Left lung (tissue), 4 donors: ENCODE measurements at regions not wholly inside any gene's neighbourhood (a gene's known extent, or its start where the extent isn't known, plus 50 kb on each side); places are given as distances from the start of the nearest gene placed in this dataset.
A peak's percentile ranks its signal among the peaks of the same experiment; 100 is the strongest.
"Not testable (repeated sequence)": the region's sequence is repeated elsewhere in the genome, so short reads cannot be mapped to it uniquely, and the experiment has no call there.

ENCODE experiments used
- ATAC-seq: fragments of 200-7000 bp; cut with Tn5 transposase; one replicate; pipeline ENCODE4 v1.9.1; 2020; ENCODE audit warnings: moderate library complexity
- DNase-seq, 4 donors: peaks; one replicate each; pipeline ENCODE4 v3.0.0-alpha.2; 2013 to 2020
- H3K27ac ChIP-seq, 2 donors: fragments of 200-600 bp; sonication (generic) in 1 of 2; one replicate each; pipeline versions ENCODE4 v1.5.0 to v1.8.0; 2020 to 2021
- H3K27me3 ChIP-seq, 2 donors: fragments of 200-600 bp; sonication (generic) in 1 of 2; one replicate each; pipeline versions ENCODE4 v1.5.0 to v1.8.0; 2020 to 2021
- H3K36me3 ChIP-seq, 2 donors: fragments of 200-600 bp; sonication (generic) in 1 of 2; one replicate each; pipeline versions ENCODE4 v1.5.0 to v1.8.0; 2020 to 2021
- H3K4me1 ChIP-seq, 2 donors: fragments of 200-600 bp; one replicate each; pipeline ENCODE4 v1.8.0; 2021
- H3K4me3 ChIP-seq, 2 donors: fragments of 200-600 bp; sonication (generic) in 1 of 2; one replicate each; pipeline versions ENCODE4 v1.5.0 to v1.8.0; 2020 to 2021; ENCODE audit warnings: mild to moderate bottlenecking in 1 of 2
- H3K9me3 ChIP-seq, 2 donors: fragments of 200-600 bp; sonication (generic) in 1 of 2; one replicate each; pipeline versions ENCODE4 v1.5.0 to v1.8.0; 2020 to 2021
- intact Hi-C, 2 donors: fragments of 100-400 bp; cut with DNase I; formaldehyde crosslinking; loops; one replicate each; pipeline versions ENCODE4 v1.11.2 to v1.14.2; 2022
- TF ChIP-seq, protein P1 (sequence below), 2 donors: fragments of 200-600 bp; sonication (generic) in 1 of 2; IDR thresholded peaks; one replicate each; pipeline versions ENCODE4 v1.5.0 to v1.8.0; 2021; ENCODE audit warnings: antibody characterized with exemption in 2 of 2
- donor health status: DM: no; HTN: yes; CAD: no.
- donor health status: DM: no; HTN: no; CAD: no.

DNA sequence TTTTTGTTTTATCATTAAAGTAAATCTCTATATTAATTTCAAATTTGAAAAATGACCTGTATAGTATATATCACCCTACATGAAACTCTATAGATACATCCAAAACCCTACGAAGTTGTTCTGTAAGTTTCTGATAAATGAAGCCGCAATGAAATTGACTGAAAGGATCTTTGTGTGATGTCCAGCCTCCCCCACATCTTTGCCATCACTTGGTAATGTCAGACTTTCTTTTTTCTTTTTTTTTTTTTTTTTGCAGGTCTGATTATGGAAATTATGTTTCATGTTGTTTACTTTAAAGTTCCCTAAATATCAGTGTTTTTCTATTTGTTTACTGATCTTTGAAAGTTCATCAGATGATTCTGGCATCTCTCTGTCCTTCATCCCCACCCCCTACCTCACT lies 155.6 kb upstream of the CDH4 start:
- H3K4me3 ChIP-seq, result no peak overlapping the region
- H3K36me3 ChIP-seq, result no peaks in the 10 kb centered on the region
- H3K27me3 ChIP-seq, result peaks cover 0 to 7% of the 10 kb centered on the region in 2 donors
- no peak for DNase-seq
- TF ChIP-seq, protein P1, sequence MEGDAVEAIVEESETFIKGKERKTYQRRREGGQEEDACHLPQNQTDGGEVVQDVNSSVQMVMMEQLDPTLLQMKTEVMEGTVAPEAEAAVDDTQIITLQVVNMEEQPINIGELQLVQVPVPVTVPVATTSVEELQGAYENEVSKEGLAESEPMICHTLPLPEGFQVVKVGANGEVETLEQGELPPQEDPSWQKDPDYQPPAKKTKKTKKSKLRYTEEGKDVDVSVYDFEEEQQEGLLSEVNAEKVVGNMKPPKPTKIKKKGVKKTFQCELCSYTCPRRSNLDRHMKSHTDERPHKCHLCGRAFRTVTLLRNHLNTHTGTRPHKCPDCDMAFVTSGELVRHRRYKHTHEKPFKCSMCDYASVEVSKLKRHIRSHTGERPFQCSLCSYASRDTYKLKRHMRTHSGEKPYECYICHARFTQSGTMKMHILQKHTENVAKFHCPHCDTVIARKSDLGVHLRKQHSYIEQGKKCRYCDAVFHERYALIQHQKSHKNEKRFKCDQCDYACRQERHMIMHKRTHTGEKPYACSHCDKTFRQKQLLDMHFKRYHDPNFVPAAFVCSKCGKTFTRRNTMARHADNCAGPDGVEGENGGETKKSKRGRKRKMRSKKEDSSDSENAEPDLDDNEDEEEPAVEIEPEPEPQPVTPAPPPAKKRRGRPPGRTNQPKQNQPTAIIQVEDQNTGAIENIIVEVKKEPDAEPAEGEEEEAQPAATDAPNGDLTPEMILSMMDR (IDR thresholded peaks at IDR 0.05), result no peak
- ATAC-seq, result no peak
- H3K9me3 ChIP-seq, result peaks cover 0 to 11% of the 10 kb centered on the region in 2 donors
- H3K27ac ChIP-seq, result no peak overlapping the region
- no peaks in the 10 kb centered on the region for H3K4me1 ChIP-seq
- intact Hi-C loops, result no loop called here

DNA sequence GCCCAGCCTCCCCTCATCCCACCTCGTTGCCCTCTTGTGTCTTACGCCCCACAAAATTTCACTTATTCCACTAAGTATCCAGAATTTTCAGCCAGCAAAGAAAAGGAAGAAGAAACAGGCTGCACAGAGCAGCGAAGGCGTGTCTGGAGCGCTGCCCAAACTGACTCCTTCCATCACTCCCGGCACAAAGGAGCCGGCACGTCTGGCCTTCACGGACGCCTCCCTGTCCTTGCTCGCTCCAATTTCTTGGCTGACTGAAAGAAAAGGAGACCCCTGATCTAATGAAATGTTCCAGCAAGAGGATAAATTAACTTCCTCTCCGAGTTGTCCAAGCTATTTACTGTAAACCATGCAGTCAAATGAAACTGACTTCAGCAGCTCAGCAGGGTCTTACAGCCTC lies 152.3 kb upstream of the CDH4 start:
- H3K27ac ChIP-seq, result no peak overlapping the region
- ATAC-seq (no peak), DNase-seq (peak in 2 of 4 donors; percentile 64 to 69)
- H3K36me3 ChIP-seq, result no peaks in the 10 kb centered on the region
- intact Hi-C loops, result no loop called here
- H3K9me3 ChIP-seq, result peaks cover 0 to 2% of the 10 kb centered on the region in 2 donors
- H3K4me3 ChIP-seq, result no peak overlapping the region
- TF ChIP-seq, protein P1 (IDR thresholded peaks at IDR 0.05), result no peak
- H3K4me1 ChIP-seq, result no peaks in the 10 kb centered on the region
- peaks cover 0 to 8% of the 10 kb centered on the region in 2 donors for H3K27me3 ChIP-seq

DNA sequence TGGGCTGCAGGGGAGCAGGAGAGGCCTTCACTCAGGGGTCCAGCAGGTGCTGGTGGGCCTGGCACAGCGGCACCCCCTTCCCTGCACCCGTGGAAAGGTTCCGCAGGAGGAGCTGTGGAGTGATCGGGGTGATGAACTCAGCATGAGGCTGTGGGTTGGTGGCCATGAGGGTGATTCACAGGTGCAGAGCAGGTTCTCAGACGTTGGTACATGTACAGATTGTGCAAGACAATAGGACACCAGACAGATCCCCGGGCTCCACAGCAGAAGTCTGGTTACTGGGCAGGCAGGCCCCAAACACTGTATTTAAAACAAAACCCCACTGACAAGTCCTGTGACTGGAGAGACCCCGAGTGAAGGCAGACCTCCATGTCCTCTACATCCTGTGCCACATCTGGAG lies 151.6 kb upstream of the CDH4 start:
- TF ChIP-seq, protein P1 (IDR thresholded peaks at IDR 0.05), result no peak
- Histone ChIP-seq H3K4me3 (no peak overlapping the region), H3K27me3 (peaks cover 0 to 15% of the 10 kb centered on the region in 2 donors), H3K27ac (no peak overlapping the region), H3K9me3 (no peaks in the 10 kb centered on the region), H3K36me3 (no peaks in the 10 kb centered on the region), H3K4me1 (no peaks in the 10 kb centered on the region)
- ATAC-seq (no peak), DNase-seq (no peak)
- intact Hi-C loops, result no loop called here

DNA sequence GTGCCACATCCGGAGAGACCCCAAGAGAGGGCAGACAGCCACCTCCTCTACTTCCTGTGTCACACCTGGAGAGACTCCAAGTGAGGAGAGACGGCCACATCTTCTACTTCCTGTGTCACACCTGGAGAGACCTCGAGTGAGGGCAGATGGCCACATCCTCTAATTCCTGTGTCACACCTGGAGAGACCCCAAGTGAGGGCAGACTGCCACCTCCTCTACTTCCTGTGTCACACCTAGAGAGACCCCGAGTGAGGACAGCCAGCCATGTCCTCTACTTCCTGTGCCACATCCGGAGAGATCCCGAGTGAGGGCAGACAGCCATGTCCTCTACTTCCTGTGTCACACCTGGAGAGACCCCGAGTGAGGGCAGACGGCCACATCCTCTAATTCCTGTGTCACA lies 150.7 kb upstream of the CDH4 start:
- H3K4me3 ChIP-seq, H3K36me3 ChIP-seq, DNase-seq, intact Hi-C loops, H3K9me3 ChIP-seq, H3K4me1 ChIP-seq, ATAC-seq, H3K27ac ChIP-seq: not testable (repeated sequence)
- peaks cover 0 to 17% of the 10 kb centered on the region in 2 donors for H3K27me3 ChIP-seq

DNA sequence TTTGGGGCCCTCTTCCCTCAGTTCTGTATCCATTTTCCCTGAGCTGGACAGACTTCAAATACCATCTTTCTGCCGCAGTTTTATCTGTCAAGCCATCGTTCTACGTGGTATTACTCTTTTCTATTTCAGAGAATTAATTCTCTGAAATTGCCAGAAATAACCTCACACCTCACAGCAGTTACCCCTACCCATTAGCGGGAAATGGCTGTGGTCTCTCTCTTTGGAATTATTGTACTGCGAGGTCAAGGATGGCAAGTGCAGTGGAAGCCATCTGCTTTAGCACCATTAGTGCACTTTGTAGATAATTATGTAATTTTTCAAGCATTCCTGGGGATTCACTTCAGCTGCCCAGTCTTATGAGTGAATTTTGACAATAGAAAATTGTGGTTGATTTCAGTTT lies 147.8 kb upstream of the CDH4 start:
- DNase-seq (no peak), ATAC-seq (no peak)
- no peak overlapping the region for H3K4me3 ChIP-seq
- intact Hi-C loops, result no loop called here
- no peaks in the 10 kb centered on the region for H3K36me3 ChIP-seq
- TF ChIP-seq, protein P1 (IDR thresholded peaks at IDR 0.05), result no peak
- no peak overlapping the region for H3K27ac ChIP-seq
- peaks cover 0 to 10% of the 10 kb centered on the region in 2 donors for H3K27me3 ChIP-seq
- H3K9me3 ChIP-seq, result no peaks in the 10 kb centered on the region
- no peaks in the 10 kb centered on the region for H3K4me1 ChIP-seq

DNA sequence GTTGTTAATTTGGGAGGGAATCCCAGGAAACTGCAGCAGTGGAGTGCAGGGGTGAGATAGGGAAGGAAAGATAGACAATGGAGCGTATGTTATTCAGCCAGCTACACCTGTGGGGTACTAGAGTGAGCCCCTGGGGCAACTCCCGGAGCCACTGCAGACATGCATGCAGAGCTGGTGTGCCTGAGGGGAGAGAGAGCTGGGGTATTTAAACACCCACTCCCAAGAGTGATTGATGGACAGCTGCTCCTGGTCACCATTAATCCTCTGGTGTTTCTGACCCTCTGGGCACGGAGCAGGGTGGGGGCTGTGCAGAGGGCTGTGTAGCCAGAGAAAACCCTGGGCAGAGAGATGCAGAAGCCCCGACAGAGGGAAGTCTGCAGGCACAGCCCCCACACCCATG lies 146.7 kb upstream of the CDH4 start:
- intact Hi-C loops, result no loop called here
- no peak for ATAC-seq

More for the DNA sequence above, 146.7 kb upstream of the CDH4 start:
- Histone ChIP-seq H3K36me3 (no peaks in the 10 kb centered on the region), H3K27ac (no peak overlapping the region), H3K9me3 (no peaks in the 10 kb centered on the region), H3K27me3 (peaks cover 0 to 10% of the 10 kb centered on the region in 2 donors), H3K4me1 (no peaks in the 10 kb centered on the region), H3K4me3 (no peak overlapping the region)
- TF ChIP-seq, protein P1 (IDR thresholded peaks at IDR 0.05), result no peak
- no peak for DNase-seq
